Endodermal cell (in vitro differentiated cells): ENCODE measurements at regions not wholly inside any gene's neighbourhood (a gene's known extent, or its start where the extent isn't known, plus 50 kb on each side); places are given as distances from the start of the nearest gene placed in this dataset.

Experiments
- DNase-seq: peaks from one replicate; pipeline ENCODE4 v3.0.0-alpha.2; 2017
- H3K27ac ChIP-seq: 2 replicates; pipeline ENCODE4 v1.5.1; 2013; ENCODE audit warnings: mild to moderate bottlenecking, low read depth, low read length, moderate library complexity
- H3K27me3 ChIP-seq: 2 replicates; pipeline ENCODE4 v1.6.1; 2013; ENCODE audit warnings: mild to moderate bottlenecking, low read length, moderate library complexity; ENCODE audit not compliant: insufficient read depth, control insufficient read depth, poor library complexity, severe bottlenecking
- H3K36me3 ChIP-seq: 2 replicates; pipeline ENCODE4 v1.7.0; 2013; ENCODE audit warnings: mild to moderate bottlenecking, low read length, moderate library complexity; ENCODE audit not compliant: control insufficient read depth, insufficient read depth
- H3K4me1 ChIP-seq: one replicate; pipeline ENCODE4 v1.7.0; 2013; ENCODE audit warnings: low read length; ENCODE audit not compliant: control insufficient read depth, insufficient read depth
- H3K4me3 ChIP-seq: 2 replicates; pipeline ENCODE4 v1.5.1; 2013; ENCODE audit warnings: mild to moderate bottlenecking, low read length, moderate library complexity
- H3K9ac ChIP-seq: 2 replicates; pipeline ENCODE4 v1.6.1; 2013; ENCODE audit warnings: mild to moderate bottlenecking, low read length, moderate library complexity; ENCODE audit not compliant: poor library complexity, severe bottlenecking; ENCODE audit errors: extremely low read depth
- H3K9me3 ChIP-seq: 2 replicates; pipeline ENCODE4 v1.6.1; 2013; ENCODE audit warnings: mild to moderate bottlenecking, low read length, moderate library complexity; ENCODE audit not compliant: control insufficient read depth
- H3K27ac Mint-ChIP-seq: 2 replicates; pipeline ENCODE4 v1.8.0; 2020; ENCODE audit warnings: mixed read lengths
- H3K27me3 Mint-ChIP-seq: 2 replicates; pipeline ENCODE4 v1.8.0; 2021; ENCODE audit warnings: mild to moderate bottlenecking, mixed read lengths; ENCODE audit not compliant: insufficient read depth
- H3K36me3 Mint-ChIP-seq: 2 replicates; pipeline ENCODE4 v1.8.0; 2020; ENCODE audit warnings: low read depth, mixed read lengths
- H3K4me1 Mint-ChIP-seq: 2 replicates; pipeline ENCODE4 v1.8.0; 2020; ENCODE audit warnings: mixed read lengths
- H3K4me3 Mint-ChIP-seq: 2 replicates; pipeline ENCODE4 v1.8.0; 2020; ENCODE audit warnings: mild to moderate bottlenecking, moderate library complexity, mixed read lengths
- H3K9me3 Mint-ChIP-seq: 2 replicates; pipeline ENCODE4 v1.8.0; 2020; ENCODE audit warnings: mild to moderate bottlenecking, mixed read lengths
- WGBS, 2 experiments: methylation state at CpG; one replicate each; pipeline versions ENCODE4 v1.1.5 to v1.1.7; 2013; ENCODE audit warnings: missing lambda C conversion rate in 2 of 2, mixed read lengths in 1 of 2; ENCODE audit not compliant: insufficient coverage in 1 of 2, insufficient read length in 1 of 2; 5-methylcytosine and 5-hydroxymethylcytosine counted together
- TF ChIP-seq, protein P1 (sequence below): fragments of 200-600 bp; sonication (generic); conservative IDR thresholded peaks from 2 replicates; pipeline ENCODE4 v1.5.0; 2021; ENCODE audit warnings: antibody characterized with exemption, mild to moderate bottlenecking

DNA sequence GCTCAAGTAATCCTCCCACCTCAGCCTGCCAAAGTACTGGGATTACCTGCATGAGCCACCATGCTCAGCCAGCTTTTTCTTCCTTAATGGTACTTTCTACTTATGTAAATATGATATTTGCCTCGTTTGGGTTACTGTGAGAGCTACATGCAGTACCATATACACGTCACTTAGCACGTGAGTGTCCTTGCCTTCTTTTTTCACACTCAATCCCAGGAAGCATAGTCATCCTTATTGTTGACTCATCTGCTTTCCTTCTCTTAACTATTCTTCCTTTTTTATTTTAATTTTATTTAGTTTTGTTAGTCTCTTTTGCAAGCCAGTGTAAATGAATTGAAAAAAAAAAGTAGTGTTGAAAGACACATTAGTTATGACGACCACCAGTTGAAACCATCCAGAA, 205.9 kb downstream of the HIPK3 start:
- Histone ChIP-seq H3K4me3 (no peak overlapping the region), H3K27me3 (no peaks in the 10 kb centered on the region), H3K9ac (no peak overlapping the region), H3K4me1 (no peaks in the 10 kb centered on the region), H3K9me3 (no peaks in the 10 kb centered on the region), H3K27ac (no peak overlapping the region), H3K36me3 (no peaks in the 10 kb centered on the region)
- TF ChIP-seq, protein P1, sequence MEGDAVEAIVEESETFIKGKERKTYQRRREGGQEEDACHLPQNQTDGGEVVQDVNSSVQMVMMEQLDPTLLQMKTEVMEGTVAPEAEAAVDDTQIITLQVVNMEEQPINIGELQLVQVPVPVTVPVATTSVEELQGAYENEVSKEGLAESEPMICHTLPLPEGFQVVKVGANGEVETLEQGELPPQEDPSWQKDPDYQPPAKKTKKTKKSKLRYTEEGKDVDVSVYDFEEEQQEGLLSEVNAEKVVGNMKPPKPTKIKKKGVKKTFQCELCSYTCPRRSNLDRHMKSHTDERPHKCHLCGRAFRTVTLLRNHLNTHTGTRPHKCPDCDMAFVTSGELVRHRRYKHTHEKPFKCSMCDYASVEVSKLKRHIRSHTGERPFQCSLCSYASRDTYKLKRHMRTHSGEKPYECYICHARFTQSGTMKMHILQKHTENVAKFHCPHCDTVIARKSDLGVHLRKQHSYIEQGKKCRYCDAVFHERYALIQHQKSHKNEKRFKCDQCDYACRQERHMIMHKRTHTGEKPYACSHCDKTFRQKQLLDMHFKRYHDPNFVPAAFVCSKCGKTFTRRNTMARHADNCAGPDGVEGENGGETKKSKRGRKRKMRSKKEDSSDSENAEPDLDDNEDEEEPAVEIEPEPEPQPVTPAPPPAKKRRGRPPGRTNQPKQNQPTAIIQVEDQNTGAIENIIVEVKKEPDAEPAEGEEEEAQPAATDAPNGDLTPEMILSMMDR, result no peak
- no peak overlapping the region for H3K4me3 Mint-ChIP-seq
- H3K27ac Mint-ChIP-seq, result no peak overlapping the region
- H3K4me1 Mint-ChIP-seq, result peaks cover 3% of the 10 kb centered on the region
- no peak for DNase-seq
- no peaks in the 10 kb centered on the region for H3K9me3 Mint-ChIP-seq
- H3K36me3 Mint-ChIP-seq, result no peaks in the 10 kb centered on the region
- WGBS, 2 experiments, result 80 to 83% methylated on average over 2 to 4 of the region's 4 CpGs
- no peaks in the 10 kb centered on the region for H3K27me3 Mint-ChIP-seq

DNA sequence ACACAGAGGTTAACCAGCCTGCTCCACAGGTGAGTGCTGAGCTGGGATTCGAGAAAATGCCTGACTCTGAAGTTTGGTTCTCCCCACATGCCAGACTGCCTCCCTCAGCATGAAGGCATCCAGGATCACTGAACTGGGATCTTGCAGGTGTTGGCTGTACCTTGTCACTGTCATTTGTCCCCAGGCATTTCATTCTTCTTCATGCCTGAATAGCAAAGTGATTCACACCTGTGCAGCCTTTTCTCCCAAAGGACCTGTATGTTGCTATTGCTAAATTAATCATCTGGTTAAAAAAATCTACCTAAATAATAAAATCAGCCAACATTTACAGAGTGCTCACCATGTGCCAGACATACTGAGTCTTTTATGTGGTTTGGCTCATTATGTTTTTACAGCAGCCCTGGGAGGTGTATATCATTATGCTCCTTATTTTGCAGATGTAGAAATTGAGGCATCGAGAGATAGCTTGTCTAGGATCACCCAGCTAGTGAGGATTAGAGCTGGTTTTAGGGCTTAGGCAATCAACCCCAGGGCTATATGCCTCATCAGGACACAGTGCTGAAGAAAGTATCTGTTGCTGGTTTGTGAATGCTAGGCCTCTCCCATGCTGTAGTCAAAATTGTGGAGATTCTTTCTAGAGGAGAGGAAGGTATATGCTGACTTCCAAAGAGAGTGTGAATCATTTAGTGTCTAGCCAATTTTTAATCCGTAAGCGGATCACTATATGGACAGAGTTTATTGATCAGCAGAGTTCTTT, 204.4 kb downstream of the HIPK3 start:
- Mint-ChIP-seq H3K27me3 (no peaks in the 10 kb centered on the region), H3K36me3 (no peaks in the 10 kb centered on the region), H3K9me3 (no peaks in the 10 kb centered on the region), H3K4me1 (peaks cover 3% of the 10 kb centered on the region), H3K27ac (no peak overlapping the region), H3K4me3 (no peak overlapping the region)
- WGBS, 2 experiments, result 87 to 96% methylated on average over 3 to 4 of the region's 4 CpGs
- Histone ChIP-seq H3K27me3 (no peaks in the 10 kb centered on the region), H3K36me3 (no peaks in the 10 kb centered on the region), H3K4me1 (no peaks in the 10 kb centered on the region), H3K9ac (no peak overlapping the region), H3K9me3 (no peaks in the 10 kb centered on the region), H3K4me3 (no peak overlapping the region), H3K27ac (no peak overlapping the region)
- no peak for DNase-seq
- TF ChIP-seq, protein P1, result no peak

DNA sequence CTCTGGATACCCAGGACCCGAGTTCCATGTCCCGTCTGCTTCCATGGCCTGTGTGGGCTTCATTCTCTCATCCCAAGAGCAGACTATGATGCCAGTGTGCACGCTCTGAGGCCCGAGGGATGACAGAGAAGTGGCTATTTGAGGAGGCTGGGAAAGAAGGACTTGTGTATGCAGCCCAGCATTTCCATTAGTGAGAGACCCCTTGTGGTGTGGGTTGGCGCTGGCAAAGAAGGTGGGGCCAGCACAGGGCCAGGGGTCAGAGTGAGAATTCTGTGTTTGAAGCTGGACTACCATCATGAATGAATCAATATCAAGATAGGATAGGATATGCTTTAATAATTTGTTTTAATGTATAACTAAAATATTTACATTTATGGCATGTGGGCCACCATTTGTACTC, 200.8 kb downstream of the HIPK3 start:
- DNase-seq, result no peak

More for the DNA sequence above, 200.8 kb downstream of the HIPK3 start:
- H3K27me3 ChIP-seq, result no peaks in the 10 kb centered on the region
- Mint-ChIP-seq H3K9me3 (no peaks in the 10 kb centered on the region), H3K4me3 (no peak overlapping the region), H3K27me3 (no peaks in the 10 kb centered on the region), H3K36me3 (no peaks in the 10 kb centered on the region), H3K4me1 (no peaks in the 10 kb centered on the region), H3K27ac (no peak overlapping the region)
- H3K4me3 ChIP-seq, result no peak overlapping the region
- H3K27ac ChIP-seq, result no peak overlapping the region
- no peaks in the 10 kb centered on the region for H3K36me3 ChIP-seq
- H3K9ac ChIP-seq, result no peak overlapping the region
- TF ChIP-seq, protein P1, result peak; percentile 40
- 90 to 96% methylated on average over 2 to 5 of the region's 5 CpGs for WGBS, 2 experiments
- no peaks in the 10 kb centered on the region for H3K4me1 ChIP-seq
- no peaks in the 10 kb centered on the region for H3K9me3 ChIP-seq
